H1 (cell line): ENCODE measurements at regions not wholly inside any gene's neighbourhood (a gene's known extent, or its start where the extent isn't known, plus 50 kb on each side); places are given as distances from the start of the nearest gene placed in this dataset.

Experiments
- CTCF ChIA-PET: fragments of 300-600 bp; sonication (Branson Sonifier 250); formaldehyde crosslinking; loops from one replicate; lab custom pipeline; 2021; ENCODE audit not compliant: partially characterized antibody; lab: Charles Lee
- POLR2A ChIA-PET: fragments of 300-600 bp; sonication (Branson Sonifier 250); formaldehyde crosslinking; loops from one replicate; lab custom pipeline; 2021; ENCODE audit warnings: inconsistent platforms; ENCODE audit not compliant: partially characterized antibody; lab: Charles Lee
- DNase-seq, 2 experiments: peaks; one replicate each; pipeline versions ENCODE4 v3.0.0 to v3.0.0-alpha.2; 2010 to 2022; ENCODE audit warnings: low spot score in 2 of 2, low read depth in 1 of 2, mixed read lengths in 1 of 2
- FAIRE-seq: peaks from 2 replicates; lab custom pipeline; 2011; peaks lifted over from hg19 to GRCh38; lab: Jason Lieb, UNC
- H2AFZ ChIP-seq: 2 replicates; pipeline ENCODE4 v1.8.1; 2012; ENCODE audit warnings: low read length, inconsistent platforms
- H2AK5ac ChIP-seq: 2 replicates; pipeline ENCODE4 v1.6.1; 2013; ENCODE audit warnings: low read depth, low read length
- H2BK120ac ChIP-seq: replicated peaks from 2 replicates; pipeline ENCODE3; 2013; ENCODE audit warnings: low read depth, low read length, inconsistent platforms
- H2BK12ac ChIP-seq: 2 replicates; pipeline ENCODE4 v1.6.1; 2013; ENCODE audit warnings: low read depth, low read length
- H2BK15ac ChIP-seq: 2 replicates; pipeline ENCODE4 v1.6.1; 2013; ENCODE audit warnings: low read length
- H2BK20ac ChIP-seq: 2 replicates; pipeline ENCODE4 v1.6.1; 2013; ENCODE audit warnings: low read length
- H2BK5ac ChIP-seq: 2 replicates; pipeline ENCODE4 v1.6.1; 2013; ENCODE audit warnings: low read depth, low read length
- H3K14ac ChIP-seq: 2 replicates; pipeline ENCODE4 v1.6.1; 2013; ENCODE audit warnings: inconsistent platforms; ENCODE audit not compliant: insufficient read length
- H3K18ac ChIP-seq: 2 replicates; pipeline ENCODE4 v1.6.1; 2013; ENCODE audit warnings: low read length; ENCODE audit errors: extremely low read depth
- H3K23ac ChIP-seq: 2 replicates; pipeline ENCODE4 v1.6.1; 2013; ENCODE audit warnings: inconsistent platforms; ENCODE audit not compliant: insufficient read length
- H3K23me2 ChIP-seq: 2 replicates; pipeline ENCODE4 v1.6.1; 2013; ENCODE audit warnings: low read depth, low read length
- H3K27ac ChIP-seq: 2 replicates; pipeline ENCODE4 v1.6.1; 2011; ENCODE audit warnings: low read depth, low read length, inconsistent platforms
- H3K27me3 ChIP-seq, 4 experiments: replicated peaks in 1 of 4; 1 replicate in 1 of 4; 2 replicates in 3 of 4; pipeline versions ENCODE4 v1.6.1 to v1.8.1; 2011 to 2013; ENCODE audit warnings: low read length in 3 of 4, mild to moderate bottlenecking in 3 of 4, inconsistent platforms in 2 of 4, mixed read lengths in 2 of 4, moderate library complexity in 1 of 4; ENCODE audit not compliant: control insufficient read depth in 3 of 4, insufficient read depth in 3 of 4; ENCODE audit errors: extremely low read depth in 1 of 4
- H3K36me3 ChIP-seq, 4 experiments: 2 replicates each; pipeline versions ENCODE4 v1.6.1 to v1.8.1; 2011 to 2013; ENCODE audit warnings: mild to moderate bottlenecking in 4 of 4, low read length in 3 of 4, moderate library complexity in 2 of 4, control low read depth in 1 of 4, inconsistent platforms in 1 of 4; ENCODE audit not compliant: insufficient read depth in 4 of 4, control insufficient read depth in 2 of 4
- H3K4ac ChIP-seq: replicated peaks from 2 replicates; pipeline ENCODE3; 2013; ENCODE audit warnings: low read length, low read depth, mixed read lengths, inconsistent platforms; ENCODE audit not compliant: insufficient read length
- H3K4me1 ChIP-seq, 4 experiments: replicated peaks in 1 of 4; 1 replicate in 1 of 4; 2 replicates in 3 of 4; pipeline versions ENCODE4 v1.6.1 to v1.8.1; 2011 to 2013; ENCODE audit warnings: low read length in 3 of 4, inconsistent platforms in 2 of 4, mixed read lengths in 1 of 4; ENCODE audit not compliant: insufficient read depth in 4 of 4, control insufficient read depth in 3 of 4
- H3K4me2 ChIP-seq, 2 experiments: 2 replicates each; pipeline versions ENCODE4 v1.6.1 to v1.8.1; 2011 to 2013; ENCODE audit warnings: low read depth in 2 of 2, low read length in 2 of 2, control low read depth in 1 of 2, inconsistent platforms in 1 of 2, mild to moderate bottlenecking in 1 of 2; ENCODE audit not compliant: insufficient read depth in 1 of 2
- H3K4me3 ChIP-seq, 4 experiments: fragments of 200-600, 300-600 bp in 1 of 4; sonication (generic), shearing (Covaris generic), sonication (Bioruptor Twin) in 1 of 4; 2 replicates each; pipeline versions ENCODE4 v1.5.1 to v1.8.1; 2011 to 2016; ENCODE audit warnings: low read length in 4 of 4, low read depth in 3 of 4, control low read depth in 2 of 4, inconsistent platforms in 2 of 4, mild to moderate bottlenecking in 2 of 4, mixed read lengths in 1 of 4, moderate library complexity in 1 of 4; ENCODE audit not compliant: insufficient read depth in 2 of 4; ENCODE audit errors: extremely low read depth in 1 of 4
- H3K56ac ChIP-seq: replicated peaks from 2 replicates; pipeline ENCODE3; 2013; ENCODE audit warnings: low read depth, mild to moderate bottlenecking, mixed read lengths, low read length, inconsistent platforms; ENCODE audit not compliant: insufficient read length
- H3K79me1 ChIP-seq: 2 replicates; pipeline ENCODE4 v1.6.1; 2013; ENCODE audit warnings: low read depth, low read length, control low read depth
- H3K79me2 ChIP-seq, 2 experiments: 2 replicates each; pipeline versions ENCODE4 v1.6.1 to v1.8.1; 2012 to 2013; ENCODE audit warnings: low read length in 2 of 2, mild to moderate bottlenecking in 2 of 2, inconsistent platforms in 1 of 2; ENCODE audit not compliant: insufficient read depth in 2 of 2, control insufficient read depth in 1 of 2
- H3K9ac ChIP-seq, 4 experiments: replicated peaks in 1 of 4; 1 replicate in 1 of 4; 2 replicates in 3 of 4; pipeline versions ENCODE4 v1.6.1 to v1.8.1; 2011 to 2013; ENCODE audit warnings: low read depth in 3 of 4, low read length in 3 of 4, control low read depth in 2 of 4, mild to moderate bottlenecking in 2 of 4, moderate library complexity in 2 of 4, inconsistent platforms in 1 of 4; ENCODE audit errors: extremely low read depth in 1 of 4
- H3K9me3 ChIP-seq, 2 experiments: 2 replicates each; pipeline versions ENCODE4 v1.6.1 to v1.8.1; 2012 to 2013; ENCODE audit warnings: mild to moderate bottlenecking in 2 of 2, moderate library complexity in 2 of 2, control low read depth in 1 of 2, inconsistent platforms in 1 of 2, low read depth in 1 of 2, low read length in 1 of 2, mixed read lengths in 1 of 2; ENCODE audit not compliant: insufficient read depth in 2 of 2
- H4K20me1 ChIP-seq, 2 experiments: replicated peaks in 1 of 2; 2 replicates each; pipeline versions ENCODE3 to v1.8.1; 2011 to 2013; ENCODE audit warnings: inconsistent platforms in 2 of 2, low read length in 2 of 2, mild to moderate bottlenecking in 1 of 2; ENCODE audit not compliant: insufficient read depth in 2 of 2, control insufficient read depth in 1 of 2
- H4K5ac ChIP-seq: 2 replicates; pipeline ENCODE4 v1.6.1; 2013; ENCODE audit warnings: low read length, low read depth, mixed read lengths, inconsistent platforms; ENCODE audit not compliant: insufficient read length
- H4K8ac ChIP-seq: 2 replicates; pipeline ENCODE4 v1.8.0; 2013; ENCODE audit warnings: mild to moderate bottlenecking, moderate library complexity, low read length, inconsistent platforms; ENCODE audit not compliant: insufficient read depth; ENCODE audit errors: extremely low read depth
- H4K91ac ChIP-seq: replicated peaks from 2 replicates; pipeline ENCODE3; 2013; ENCODE audit warnings: low read length, mixed read lengths, inconsistent platforms; ENCODE audit not compliant: insufficient read length
- FOSL1 ChIP-seq: IDR thresholded peaks from 2 replicates; pipeline ENCODE4 v1.6.1; 2011; ENCODE audit warnings: mild to moderate bottlenecking, low read depth, low read length, moderate library complexity; ENCODE audit not compliant: insufficient read depth
- JUN ChIP-seq: IDR thresholded peaks from 2 replicates; pipeline ENCODE4 v1.6.1; 2011; ENCODE audit warnings: low read depth, mild to moderate bottlenecking, improper control_type of control experiment, low read length
- KDM4A ChIP-seq: IDR thresholded peaks from one replicate; pipeline ENCODE4 v1.7.1; 2012; ENCODE audit warnings: low read depth, mild to moderate bottlenecking, moderate library complexity, low read length, inconsistent platforms; ENCODE audit not compliant: severe bottlenecking
- TAF1 ChIP-seq: IDR thresholded peaks from 2 replicates; pipeline ENCODE4 v1.6.1; 2011; ENCODE audit warnings: mild to moderate bottlenecking, low read depth, low read length
- WGBS, 2 experiments: shearing (Covaris generic) in 1 of 2; methylation state at CpG; one replicate each; pipeline versions ENCODE4 v1.1.6 to v1.1.7; 2013 to 2015; ENCODE audit warnings: low lambda C conversion rate in 2 of 2, mixed read lengths in 2 of 2, inconsistent platforms in 1 of 2, low coverage in 1 of 2, missing lambda C conversion rate in 1 of 2; ENCODE audit not compliant: insufficient replicate concordance in 2 of 2, insufficient coverage in 1 of 2, insufficient read length in 1 of 2; ENCODE audit errors: extremely low coverage in 1 of 2, missing lambda C conversion rate in 1 of 2; 5-methylcytosine and 5-hydroxymethylcytosine counted together

DNA sequence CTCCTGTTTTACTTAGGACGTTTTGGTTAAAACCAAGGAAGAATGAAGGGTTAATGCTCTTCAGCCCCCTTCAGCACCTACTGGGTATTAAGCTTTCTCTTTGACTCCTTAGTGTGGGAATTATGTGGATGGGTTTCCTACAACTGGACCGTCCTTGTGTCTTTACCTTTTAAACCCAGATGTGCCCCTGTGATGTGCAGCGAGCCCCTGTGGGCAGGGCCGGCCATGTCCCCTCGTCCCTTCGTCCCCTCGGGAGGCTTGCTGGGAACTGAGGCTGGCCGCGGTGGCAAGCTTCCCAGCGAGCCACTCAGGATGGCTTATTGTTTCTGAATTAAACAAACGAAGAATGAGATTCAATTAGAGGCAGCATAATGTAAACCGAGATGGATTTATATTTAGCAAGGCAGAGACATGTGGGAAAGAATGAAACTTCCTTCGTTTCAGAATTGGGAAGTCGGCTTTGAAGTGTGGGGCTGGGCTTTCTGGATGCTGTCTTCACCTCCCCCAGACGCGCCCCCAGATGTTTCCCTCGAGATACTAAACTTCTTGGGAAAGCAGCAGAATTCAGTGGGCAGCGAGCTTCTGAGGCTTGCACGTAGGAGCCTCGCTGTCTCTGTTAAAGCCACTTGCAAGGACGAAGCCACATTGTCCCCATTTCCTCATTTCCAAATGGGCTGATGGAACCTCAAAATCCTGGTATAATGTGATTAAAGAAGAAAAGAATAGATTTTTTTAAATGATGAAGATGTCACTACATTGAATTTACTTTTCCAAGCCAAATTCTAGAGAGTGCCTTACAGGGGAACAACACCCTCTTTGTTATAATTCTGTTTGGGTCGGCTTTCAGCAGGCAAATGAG, 146.0 kb downstream of the VAPA start:
- Histone ChIP-seq H3K4ac (no peak overlapping the region), H2BK12ac (no peak overlapping the region), H3K27me3 (0 out of 7 replicates have a peak, but pooled peaks cover 0 to 2% (median 0%) of the 10 kb centered on the region in 4 experiments), H4K5ac (no peak overlapping the region), H3K4me3 (no peak overlapping the region), H3K4me1 (no peaks in the 10 kb centered on the region; a peak in 1 of 7 replicates), H3K56ac (no peak overlapping the region), H4K20me1 (no peaks in the 10 kb centered on the region), H3K14ac (no peak overlapping the region), H2AFZ (no peak overlapping the region), H3K23ac (no peak overlapping the region), H3K79me2 (no peaks in the 10 kb centered on the region), H2BK15ac (no peak overlapping the region), H2BK120ac (no peak overlapping the region), H3K23me2 (no peaks in the 10 kb centered on the region; the same call in 1 of the 2 replicates), H2BK20ac (no peak overlapping the region), H3K9ac (no peak overlapping the region), H3K9me3 (no peaks in the 10 kb centered on the region; a peak in 1 of 4 replicates), H3K27ac (no peak overlapping the region), H3K18ac (no peak overlapping the region), H4K91ac (no peak overlapping the region), H3K4me2 (no peak overlapping the region), H4K8ac (no peak overlapping the region), H2BK5ac (no peak overlapping the region), H2AK5ac (no peak overlapping the region), H3K79me1 (no peaks in the 10 kb centered on the region), H3K36me3 (no peaks in the 10 kb centered on the region)
- CTCF ChIA-PET, result no interaction called here
- no peak for DNase-seq
- no peak for FAIRE-seq
- 90% methylated on average over 22 of the region's 22 CpGs; no CpG with 5 or more reads in 1 of the 2 experiments for WGBS, 2 experiments
- POLR2A ChIA-PET, result interaction anchor here (1.5 kb wide), 1 partner anchor 12 kb away, joined by 3 read pairs; no protein-coding TSS in a partner anchor
- TF ChIP-seq TAF1, result no peak
- no peak for TF ChIP-seq FOSL1
- TF ChIP-seq KDM4A, result no peak
- no peak for TF ChIP-seq JUN
